ENCODE measurements at regions not wholly inside any gene's neighbourhood (a gene's known extent, or its start where the extent isn't known, plus 50 kb on each side); places are given as distances from the start of the nearest gene placed in this dataset.

GRCh38 chr3:74268753-74269152 is 345.7 kb downstream of the CNTN3 start:
- H3K9me3 ChIP-seq (ENCODE audit: low read length) = no peaks in the 10 kb centered on the region

DNA sequence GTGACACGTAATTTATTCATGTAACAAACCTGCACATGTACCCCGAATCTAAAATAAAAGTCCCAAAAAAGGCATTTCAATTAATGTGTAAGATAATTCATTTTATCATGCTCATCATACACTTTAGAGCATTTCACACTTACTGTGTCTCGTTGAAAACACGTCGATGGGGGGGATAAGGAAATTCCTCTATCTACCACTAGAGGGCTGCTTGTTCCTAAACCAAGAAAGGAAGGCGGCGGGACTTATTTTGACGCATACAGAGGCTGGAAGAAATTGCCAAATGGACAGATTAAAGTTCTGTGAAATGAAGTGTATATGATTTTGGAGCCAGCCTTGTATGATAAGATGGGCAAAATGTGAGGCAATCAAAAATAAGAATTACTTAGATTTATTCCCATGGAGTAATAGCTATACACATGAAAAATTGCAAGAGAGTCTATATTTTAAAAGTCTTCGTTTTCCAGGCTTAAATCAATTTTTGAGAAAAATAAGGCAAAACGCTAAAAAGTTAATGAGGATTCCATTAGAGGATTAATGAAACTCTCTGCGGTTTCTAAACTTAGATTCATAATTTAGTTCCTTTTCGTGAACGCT is 346.8 kb downstream of the CNTN3 start:
- Histone ChIP-seq H3K9ac (ENCODE audit: low read length) (no peak overlapping the region), H3K27ac (ENCODE audit: low read depth, low read length, poor library complexity, severe bottlenecking) (no peak overlapping the region), H3K9me3 (ENCODE audit: low read length) (no peaks in the 10 kb centered on the region), H3K36me3 (ENCODE audit: insufficient read depth, low read length) (no peaks in the 10 kb centered on the region), H2AFZ (ENCODE audit: low read length) (no peak overlapping the region), H3K4me1 (ENCODE audit: insufficient read depth, low read length, severe bottlenecking) (no peaks in the 10 kb centered on the region), H3F3A (ENCODE audit: insufficient read depth, low read length) (no peaks in the 10 kb centered on the region), H3K27me3 (ENCODE audit: insufficient read depth, low read length) (no peaks in the 10 kb centered on the region), H4K20me1 (ENCODE audit: insufficient read depth, low read length) (no peaks in the 10 kb centered on the region), H3K79me2 (ENCODE audit: insufficient read depth, low read length) (no peaks in the 10 kb centered on the region), H3K4me3 (ENCODE audit: low read depth, low read length, poor library complexity, severe bottlenecking) (no peak overlapping the region), H3K4me2 (ENCODE audit: low read length) (no peak overlapping the region), H3K9me2 (ENCODE audit: low read depth, low read length) (no peaks in the 10 kb centered on the region)
- peak; percentile 72 for TF ChIP-seq CTCF (IDR thresholded peaks at IDR 0.05; ENCODE audit: low read length)
- no peak for TF ChIP-seq EZH2 (IDR thresholded peaks at IDR 0.05; ENCODE audit: borderline replicate concordance, low read length)

More at GRCh38 chr3:74268753-74269152, 345.7 kb downstream of the CNTN3 start:
- no peak overlapping the region for H3K4me3 ChIP-seq (ENCODE audit: low read depth, low read length, poor library complexity, severe bottlenecking)
- H3K36me3 ChIP-seq (ENCODE audit: insufficient read depth, low read length) = no peaks in the 10 kb centered on the region
- H3K27me3 ChIP-seq (ENCODE audit: insufficient read depth, low read length) = no peaks in the 10 kb centered on the region
- no peaks in the 10 kb centered on the region for H3F3A ChIP-seq (ENCODE audit: insufficient read depth, low read length)
- no peaks in the 10 kb centered on the region for H3K4me1 ChIP-seq (ENCODE audit: insufficient read depth, low read length, severe bottlenecking)
- TF ChIP-seq CTCF (IDR thresholded peaks at IDR 0.05; ENCODE audit: low read length) = no peak
- H4K20me1 ChIP-seq (ENCODE audit: insufficient read depth, low read length) = no peaks in the 10 kb centered on the region
- no peak overlapping the region for H2AFZ ChIP-seq (ENCODE audit: low read length)
- H3K4me2 ChIP-seq (ENCODE audit: low read length) = no peak overlapping the region
- H3K79me2 ChIP-seq (ENCODE audit: insufficient read depth, low read length) = no peaks in the 10 kb centered on the region
- H3K27ac ChIP-seq (ENCODE audit: low read depth, low read length, poor library complexity, severe bottlenecking) = no peak overlapping the region
- no peak overlapping the region for H3K9ac ChIP-seq (ENCODE audit: low read length)
- no peaks in the 10 kb centered on the region for H3K9me2 ChIP-seq (ENCODE audit: low read depth, low read length)

DNA sequence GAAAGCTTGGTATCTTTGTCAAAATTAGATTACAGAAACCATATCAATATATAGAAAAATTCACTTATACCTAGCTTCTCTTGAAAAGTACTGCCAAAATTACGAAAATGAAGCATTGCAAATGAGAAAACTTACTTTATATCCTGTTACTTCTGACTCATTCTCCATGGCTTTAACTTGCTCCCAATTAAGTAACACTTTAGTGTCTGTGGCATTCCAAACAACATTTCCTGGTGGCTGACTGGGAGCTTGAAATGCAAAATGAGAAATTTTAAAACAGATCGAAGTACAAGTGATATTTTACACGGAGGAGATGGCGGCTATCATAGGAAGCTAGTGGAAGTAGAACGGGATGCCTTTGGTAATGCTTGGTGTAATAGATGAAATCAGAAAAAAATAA is 347.3 kb downstream of the CNTN3 start:
- Histone ChIP-seq H3K4me1 (ENCODE audit: insufficient read depth, low read length, severe bottlenecking) (no peaks in the 10 kb centered on the region), H3K4me3 (ENCODE audit: low read depth, low read length, poor library complexity, severe bottlenecking) (no peak overlapping the region), H3K9me2 (ENCODE audit: low read depth, low read length) (no peaks in the 10 kb centered on the region), H3K4me2 (ENCODE audit: low read length) (no peak overlapping the region), H3K79me2 (ENCODE audit: insufficient read depth, low read length) (no peaks in the 10 kb centered on the region), H3K27me3 (ENCODE audit: insufficient read depth, low read length) (no peaks in the 10 kb centered on the region), H3K27ac (ENCODE audit: low read depth, low read length, poor library complexity, severe bottlenecking) (no peak overlapping the region), H3F3A (ENCODE audit: insufficient read depth, low read length) (no peaks in the 10 kb centered on the region), H3K9ac (ENCODE audit: low read length) (no peak overlapping the region), H3K9me3 (ENCODE audit: low read length) (no peaks in the 10 kb centered on the region), H3K36me3 (ENCODE audit: insufficient read depth, low read length) (no peaks in the 10 kb centered on the region), H2AFZ (ENCODE audit: low read length) (no peak overlapping the region), H4K20me1 (ENCODE audit: insufficient read depth, low read length) (no peaks in the 10 kb centered on the region)
- TF ChIP-seq EZH2 (IDR thresholded peaks at IDR 0.05; ENCODE audit: borderline replicate concordance, low read length) (no peak), CTCF (IDR thresholded peaks at IDR 0.05; ENCODE audit: low read length) (no peak)
